H9 (cell line): ENCODE measurements at regions not wholly inside any gene's neighbourhood (a gene's known extent, or its start where the extent isn't known, plus 50 kb on each side); places are given as distances from the start of the nearest gene placed in this dataset.

Experiments
- DNase-seq: peaks from one replicate; pipeline ENCODE4 v3.0.0-alpha.2; 2017
- H2AFZ ChIP-seq: one replicate; pipeline ENCODE4 v1.6.1; 2013; ENCODE audit warnings: mild to moderate bottlenecking, low read length, control low read depth, moderate library complexity
- H2AK5ac ChIP-seq: 2 replicates; pipeline ENCODE4 v1.6.1; 2013; ENCODE audit warnings: low read length, control low read depth, mixed read lengths; ENCODE audit not compliant: insufficient read length
- H2BK120ac ChIP-seq: one replicate; pipeline ENCODE4 v1.6.1; 2013; ENCODE audit warnings: low read depth, mild to moderate bottlenecking, low read length, control low read depth, inconsistent platforms; ENCODE audit not compliant: poor library complexity, severe bottlenecking
- H2BK12ac ChIP-seq: 2 replicates; pipeline ENCODE4 v1.6.1; 2013; ENCODE audit warnings: low read length, control low read depth, mixed read lengths, low read depth; ENCODE audit not compliant: insufficient read length
- H2BK15ac ChIP-seq: 2 replicates; pipeline ENCODE4 v1.6.1; 2013; ENCODE audit warnings: low read depth, low read length, control low read depth
- H2BK20ac ChIP-seq: one replicate; pipeline ENCODE4 v1.6.1; 2013; ENCODE audit warnings: low read depth, mild to moderate bottlenecking, low read length, control low read depth, inconsistent platforms; ENCODE audit not compliant: poor library complexity, severe bottlenecking
- H2BK5ac ChIP-seq: 2 replicates; pipeline ENCODE4 v1.6.1; 2013; ENCODE audit warnings: low read length, control low read depth, mixed read lengths; ENCODE audit not compliant: insufficient read length
- H3K14ac ChIP-seq: 2 replicates; pipeline ENCODE4 v1.6.1; 2013; ENCODE audit warnings: low read length, control low read depth; ENCODE audit not compliant: insufficient read depth
- H3K18ac ChIP-seq: 2 replicates; pipeline ENCODE4 v1.6.1; 2013; ENCODE audit warnings: low read depth, mild to moderate bottlenecking, mixed read lengths, low read length, control low read depth; ENCODE audit not compliant: insufficient read length
- H3K23ac ChIP-seq: 2 replicates; pipeline ENCODE4 v1.6.1; 2013; ENCODE audit warnings: low read length, control low read depth, mixed read lengths, low read depth; ENCODE audit not compliant: insufficient read length
- H3K23me2 ChIP-seq: 2 replicates; pipeline ENCODE4 v1.6.1; 2013; ENCODE audit warnings: low read depth, mild to moderate bottlenecking, mixed read lengths, low read length, control low read depth; ENCODE audit not compliant: insufficient read length, poor library complexity, severe bottlenecking
- H3K27ac ChIP-seq: 2 replicates; pipeline ENCODE4 v1.5.1; 2013; ENCODE audit warnings: low read length, control low read depth, mixed read lengths, low read depth; ENCODE audit not compliant: insufficient read length
- H3K27me3 ChIP-seq: 2 replicates; pipeline ENCODE4 v1.6.1; 2013; ENCODE audit warnings: low read length, control low read depth, inconsistent platforms; ENCODE audit not compliant: insufficient read depth
- H3K4ac ChIP-seq: 2 replicates; pipeline ENCODE4 v1.6.1; 2013; ENCODE audit warnings: low read depth, mild to moderate bottlenecking, control low read depth, inconsistent platforms, low read length, moderate library complexity
- H3K4me1 ChIP-seq: 2 replicates; pipeline ENCODE4 v1.6.1; 2013; ENCODE audit warnings: low read length, control low read depth, inconsistent platforms; ENCODE audit not compliant: insufficient read depth
- H3K4me2 ChIP-seq: 2 replicates; pipeline ENCODE4 v1.6.1; 2013; ENCODE audit warnings: low read length, control low read depth, mixed read lengths; ENCODE audit not compliant: insufficient read length, insufficient read depth
- H3K56ac ChIP-seq: 2 replicates; pipeline ENCODE4 v1.6.1; 2013; ENCODE audit warnings: low read depth, mild to moderate bottlenecking, mixed read lengths, low read length, control low read depth; ENCODE audit not compliant: insufficient read length
- H3K79me1 ChIP-seq: 2 replicates; pipeline ENCODE4 v1.6.1; 2013; ENCODE audit warnings: low read depth, mild to moderate bottlenecking, moderate library complexity, low read length, control low read depth, inconsistent platforms; ENCODE audit not compliant: insufficient read depth, poor library complexity, severe bottlenecking
- H3K79me2 ChIP-seq: 2 replicates; pipeline ENCODE4 v1.6.1; 2013; ENCODE audit warnings: low read length, control low read depth, inconsistent platforms; ENCODE audit not compliant: insufficient read depth
- H3K9ac ChIP-seq: 2 replicates; pipeline ENCODE4 v1.6.1; 2013; ENCODE audit warnings: low read length, control low read depth, mixed read lengths; ENCODE audit not compliant: insufficient read length; ENCODE audit errors: extremely low read depth
- H3K9me3 ChIP-seq: one replicate; pipeline ENCODE4 v1.6.1; 2013; ENCODE audit warnings: low read depth, low read length, inconsistent platforms; ENCODE audit not compliant: control insufficient read depth
- H3T11ph ChIP-seq: one replicate; pipeline ENCODE4 v1.6.1; 2013; ENCODE audit warnings: mild to moderate bottlenecking, low read length, control low read depth, inconsistent platforms
- H4K20me1 ChIP-seq: one replicate; pipeline ENCODE4 v1.6.1; 2013; ENCODE audit not compliant: control insufficient read depth, insufficient read length, insufficient read depth
- H4K5ac ChIP-seq: 2 replicates; pipeline ENCODE4 v1.6.1; 2013; ENCODE audit warnings: low read depth, mild to moderate bottlenecking, mixed read lengths, low read length, control low read depth; ENCODE audit not compliant: insufficient read length
- H4K8ac ChIP-seq: replicated peaks from 2 replicates; pipeline ENCODE4 v1.6.1; 2013; ENCODE audit warnings: low read length, control low read depth, mixed read lengths, low read depth; ENCODE audit not compliant: insufficient read length
- H4K91ac ChIP-seq: 2 replicates; pipeline ENCODE4 v1.6.1; 2013; ENCODE audit warnings: low read depth, mild to moderate bottlenecking, moderate library complexity, mixed read lengths, low read length, control low read depth; ENCODE audit not compliant: insufficient read length
- H3K27ac Mint-ChIP-seq, 3 experiments: 2 replicates in 2 of 3; 3 replicates in 1 of 3; pipeline ENCODE4 v1.8.0; 2020 to 2021; ENCODE audit warnings: mixed read lengths in 3 of 3, mild to moderate bottlenecking in 1 of 3, moderate library complexity in 1 of 3
- H3K27me3 Mint-ChIP-seq: 2 replicates; pipeline ENCODE4 v1.8.0; 2021; ENCODE audit warnings: low read depth, mild to moderate bottlenecking, moderate library complexity, mixed read lengths
- H3K36me3 Mint-ChIP-seq, 3 experiments: 2 replicates in 2 of 3; 3 replicates in 1 of 3; pipeline ENCODE4 v1.8.0; 2020 to 2021; ENCODE audit warnings: low read depth in 3 of 3, mixed read lengths in 3 of 3; ENCODE audit not compliant: insufficient read depth in 1 of 3
- H3K4me1 Mint-ChIP-seq, 2 experiments: 2 replicates each; pipeline ENCODE4 v1.8.0; 2020; ENCODE audit warnings: mixed read lengths in 2 of 2
- H3K4me3 Mint-ChIP-seq, 2 experiments: 2 replicates in 1 of 2; 3 replicates in 1 of 2; pipeline ENCODE4 v1.8.0; 2020 to 2021; ENCODE audit warnings: mild to moderate bottlenecking in 2 of 2, mixed read lengths in 2 of 2, moderate library complexity in 1 of 2
- H3K9me3 Mint-ChIP-seq, 2 experiments: 2 replicates in 1 of 2; 3 replicates in 1 of 2; pipeline ENCODE4 v1.8.0; 2020; ENCODE audit warnings: mild to moderate bottlenecking in 2 of 2, mixed read lengths in 2 of 2, moderate library complexity in 1 of 2
- WGBS: extraction: QIAGEN DNeasy Blood & Tissue Kit; methylation state at CpG from one replicate; pipeline ENCODE4 v1.1.7; 2013; ENCODE audit warnings: missing lambda C conversion rate, low lambda C conversion rate, mixed read lengths; ENCODE audit not compliant: insufficient read length; ENCODE audit errors: extremely low coverage; 5-methylcytosine and 5-hydroxymethylcytosine counted together
- TF ChIP-seq, protein P1 (sequence below): fragments of 200-600 bp; sonication (generic); conservative IDR thresholded peaks from 3 replicates; pipeline ENCODE4 v1.8.0; 2021; ENCODE audit warnings: antibody characterized with exemption, mild to moderate bottlenecking

DNA sequence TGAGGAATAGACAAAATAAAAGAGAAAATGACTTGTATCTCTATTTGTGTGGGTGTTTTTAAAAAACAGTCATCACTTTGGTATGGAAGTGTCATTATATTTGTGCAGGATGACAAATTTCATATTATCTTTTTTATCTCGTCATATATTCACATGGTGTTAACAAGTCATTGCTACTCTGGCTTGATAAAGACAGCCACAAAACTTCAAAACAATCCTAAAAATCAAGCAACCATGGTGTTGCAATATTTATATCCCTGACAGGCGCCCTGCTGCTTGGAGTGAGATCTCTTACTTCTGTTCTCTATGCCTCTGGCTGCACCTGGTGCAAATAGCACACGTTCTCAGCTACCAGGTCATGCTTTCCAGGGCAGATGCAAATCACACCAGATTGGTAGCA is 278.0 kb upstream of the EPHA4 start:
- Histone ChIP-seq H3K79me1 (no peaks in the 10 kb centered on the region), H3K56ac (no peak overlapping the region), H4K20me1 (no peaks in the 10 kb centered on the region), H3K23me2 (no peaks in the 10 kb centered on the region), H3K23ac (no peak overlapping the region), H3K4me1 (no peaks in the 10 kb centered on the region), H4K91ac (no peak overlapping the region), H2BK15ac (no peak overlapping the region), H3K14ac (no peak overlapping the region), H4K8ac (no peak overlapping the region), H3K27me3 (no peaks in the 10 kb centered on the region), H3K9ac (no peak overlapping the region), H3K27ac (no peak overlapping the region), H2BK20ac (no peak overlapping the region), H3K9me3 (no peaks in the 10 kb centered on the region), H2BK5ac (no peak overlapping the region), H4K5ac (no peak overlapping the region), H2AK5ac (no peak overlapping the region), H2AFZ (no peak overlapping the region), H3K79me2 (no peaks in the 10 kb centered on the region), H3T11ph (no peak overlapping the region), H2BK120ac (no peak overlapping the region), H2BK12ac (no peak overlapping the region), H3K4me2 (no peak overlapping the region), H3K4ac (no peak overlapping the region), H3K18ac (no peak overlapping the region)
- no CpG with 5 or more reads among the region's 3 CpGs for WGBS
- Mint-ChIP-seq H3K27me3 (no peaks in the 10 kb centered on the region), H3K4me3 (no peak overlapping the region), H3K4me1 (peaks cover 0 to 13% of the 10 kb centered on the region in 2 experiments; a peak in 2 of 4 replicates), H3K27ac (no peak overlapping the region), H3K9me3 (no peaks in the 10 kb centered on the region; a peak in 1 of 5 replicates), H3K36me3 (no peaks in the 10 kb centered on the region)
- TF ChIP-seq, protein P1, sequence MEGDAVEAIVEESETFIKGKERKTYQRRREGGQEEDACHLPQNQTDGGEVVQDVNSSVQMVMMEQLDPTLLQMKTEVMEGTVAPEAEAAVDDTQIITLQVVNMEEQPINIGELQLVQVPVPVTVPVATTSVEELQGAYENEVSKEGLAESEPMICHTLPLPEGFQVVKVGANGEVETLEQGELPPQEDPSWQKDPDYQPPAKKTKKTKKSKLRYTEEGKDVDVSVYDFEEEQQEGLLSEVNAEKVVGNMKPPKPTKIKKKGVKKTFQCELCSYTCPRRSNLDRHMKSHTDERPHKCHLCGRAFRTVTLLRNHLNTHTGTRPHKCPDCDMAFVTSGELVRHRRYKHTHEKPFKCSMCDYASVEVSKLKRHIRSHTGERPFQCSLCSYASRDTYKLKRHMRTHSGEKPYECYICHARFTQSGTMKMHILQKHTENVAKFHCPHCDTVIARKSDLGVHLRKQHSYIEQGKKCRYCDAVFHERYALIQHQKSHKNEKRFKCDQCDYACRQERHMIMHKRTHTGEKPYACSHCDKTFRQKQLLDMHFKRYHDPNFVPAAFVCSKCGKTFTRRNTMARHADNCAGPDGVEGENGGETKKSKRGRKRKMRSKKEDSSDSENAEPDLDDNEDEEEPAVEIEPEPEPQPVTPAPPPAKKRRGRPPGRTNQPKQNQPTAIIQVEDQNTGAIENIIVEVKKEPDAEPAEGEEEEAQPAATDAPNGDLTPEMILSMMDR: no peak
- no peak for DNase-seq
